ENCODE measurements at regions not wholly inside any gene's neighbourhood (a gene's known extent, or its start where the extent isn't known, plus 50 kb on each side); places are given as distances from the start of the nearest gene placed in this dataset.

DNA sequence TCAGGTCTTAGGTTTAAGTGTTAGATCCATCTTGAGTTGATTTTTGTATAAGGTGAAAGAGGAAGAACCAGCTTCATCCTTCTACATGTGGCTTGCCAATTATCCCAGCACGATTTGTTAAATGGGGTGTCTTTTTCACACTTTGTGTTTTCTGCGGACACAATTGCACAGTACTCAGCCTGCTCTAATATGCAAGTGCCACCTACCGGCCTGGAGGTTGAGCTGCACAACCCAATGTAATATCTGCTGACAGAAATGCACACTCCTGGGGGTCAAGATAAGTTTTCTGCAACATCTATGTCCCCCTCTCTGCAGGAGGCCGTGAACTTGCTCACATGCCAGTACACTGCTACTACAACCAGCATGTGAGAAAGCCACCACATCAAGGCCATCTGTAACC is 791.9 kb upstream of the ROBO1 start:
- no peak for TF ChIP-seq EP300 (IDR thresholded peaks at IDR 0.05)
- TF ChIP-seq POLR2A (IDR thresholded peaks at IDR 0.05) = no peak
- no peak for TF ChIP-seq CTCF (IDR thresholded peaks at IDR 0.05)

Data from gastroesophageal sphincter (tissue), 3 donors.